ENCODE measurements at regions not wholly inside any gene's neighbourhood (a gene's known extent, or its start where the extent isn't known, plus 50 kb on each side); places are given as distances from the start of the nearest gene placed in this dataset.

- TF ChIP-seq SIN3A (IDR thresholded peaks at IDR 0.05; ENCODE audit: borderline replicate concordance, insufficient read depth, low read length) = no peak
- no peak for TF ChIP-seq FOXP2 (optimal IDR thresholded peaks at IDR 0.05; ENCODE audit: borderline replicate concordance, extremely low read depth, extremely low read length, insufficient read depth)
- TF ChIP-seq TAF1 (IDR thresholded peaks at IDR 0.05; ENCODE audit: borderline replicate concordance, insufficient read depth, low read length) = no peak
- TF ChIP-seq REST (IDR thresholded peaks at IDR 0.05; ENCODE audit: insufficient read depth in 1 of 2, low read depth in 2 of 2, low read length in 2 of 2) = no peak
- no peak for TF ChIP-seq POLR2AphosphoS5 (IDR thresholded peaks at IDR 0.05; ENCODE audit: low read depth, low read length)
Measured at GRCh38 chr7:13179775-13180523, 492.5 kb downstream of the ARL4A start.

GRCh38 chr7:13181216-13181615 lies 493.8 kb downstream of the ARL4A start:
- TF ChIP-seq REST (IDR thresholded peaks at IDR 0.05; ENCODE audit: insufficient read depth in 1 of 2, low read depth in 2 of 2, low read length in 2 of 2) = no peak

- TF ChIP-seq FOXP2 (optimal IDR thresholded peaks at IDR 0.05; ENCODE audit: borderline replicate concordance, extremely low read depth, extremely low read length, insufficient read depth) = no peak
- no peak for TF ChIP-seq SIN3A (IDR thresholded peaks at IDR 0.05; ENCODE audit: borderline replicate concordance, insufficient read depth, low read length)
- no peak for TF ChIP-seq POLR2AphosphoS5 (IDR thresholded peaks at IDR 0.05; ENCODE audit: low read depth, low read length)
- no peak for TF ChIP-seq TAF1 (IDR thresholded peaks at IDR 0.05; ENCODE audit: borderline replicate concordance, insufficient read depth, low read length)
- TF ChIP-seq REST (IDR thresholded peaks at IDR 0.05; ENCODE audit: insufficient read depth in 1 of 2, low read depth in 2 of 2, low read length in 2 of 2) = no peak
Measured at GRCh38 chr7:13185139-13185538, 497.7 kb downstream of the ARL4A start.

- TF ChIP-seq POLR2AphosphoS5 (IDR thresholded peaks at IDR 0.05; ENCODE audit: low read depth, low read length) (no peak), SIN3A (IDR thresholded peaks at IDR 0.05; ENCODE audit: borderline replicate concordance, insufficient read depth, low read length) (no peak), TAF1 (IDR thresholded peaks at IDR 0.05; ENCODE audit: borderline replicate concordance, insufficient read depth, low read length) (no peak), REST (IDR thresholded peaks at IDR 0.05; ENCODE audit: insufficient read depth in 1 of 2, low read depth in 2 of 2, low read length in 2 of 2) (no peak), FOXP2 (optimal IDR thresholded peaks at IDR 0.05; ENCODE audit: borderline replicate concordance, extremely low read depth, extremely low read length, insufficient read depth) (no peak)
Measured at GRCh38 chr7:13188236-13188805, 500.9 kb downstream of the ARL4A start.
